Endometrium (tissue), 2 donors: ENCODE measurements at regions not wholly inside any gene's neighbourhood (a gene's known extent, or its start where the extent isn't known, plus 50 kb on each side); places are given as distances from the start of the nearest gene placed in this dataset.

Experiments used
- FAIRE-seq: peaks from 2 replicates; lab custom pipeline; 2012; peaks lifted over from hg19 to GRCh38; lab: Jason Lieb, UNC
- donor health status: control.
- donor health status: control.

DNA sequence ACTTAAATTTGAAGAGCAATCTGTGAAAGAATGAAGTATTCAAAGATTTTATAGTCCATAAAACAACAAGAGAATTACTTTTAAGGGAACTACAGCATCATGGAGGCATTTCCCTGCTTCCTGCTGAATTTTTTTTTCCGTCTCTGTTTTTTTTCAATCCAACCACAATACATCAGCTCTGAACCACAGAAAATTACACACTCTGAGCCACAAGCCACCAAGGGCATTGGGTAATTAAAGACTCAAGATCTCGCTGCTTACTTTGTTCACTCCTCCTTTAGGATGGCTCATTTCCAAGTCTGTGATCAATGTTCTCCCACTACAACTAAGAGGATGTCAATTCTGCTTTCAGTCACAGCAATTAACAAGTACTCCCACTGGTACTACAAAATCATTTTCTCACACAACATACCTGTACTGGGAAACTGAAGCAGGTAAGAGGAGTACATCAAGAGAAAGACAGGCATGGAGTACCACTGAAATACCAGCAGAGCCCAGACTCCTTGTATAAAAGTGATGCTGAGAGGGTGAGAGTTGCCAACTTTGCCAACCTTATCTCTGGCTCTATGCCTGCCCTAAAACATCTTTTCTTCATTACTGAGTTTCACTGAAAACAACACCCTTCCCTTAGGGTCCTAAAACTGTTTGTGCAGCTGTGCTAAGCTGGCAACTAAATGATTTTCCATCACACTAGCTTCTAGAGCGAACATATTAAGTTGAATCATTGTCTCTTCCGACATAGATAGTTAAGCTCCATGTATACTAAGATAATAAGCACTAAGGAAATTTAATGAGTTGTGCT is 105.8 kb upstream of the MAGEB18 start:
- FAIRE-seq: no peak

GRCh38 chrX:26037367-26037766 is 100.8 kb upstream of the MAGEB18 start:
- no peak for FAIRE-seq

GRCh38 chrX:26050099-26050498 is 88.0 kb upstream of the MAGEB18 start:
- no peak for FAIRE-seq

- FAIRE-seq: no peak
Observed at GRCh38 chrX:26070882-26071281, 67.3 kb upstream of the MAGEB18 start.

DNA sequence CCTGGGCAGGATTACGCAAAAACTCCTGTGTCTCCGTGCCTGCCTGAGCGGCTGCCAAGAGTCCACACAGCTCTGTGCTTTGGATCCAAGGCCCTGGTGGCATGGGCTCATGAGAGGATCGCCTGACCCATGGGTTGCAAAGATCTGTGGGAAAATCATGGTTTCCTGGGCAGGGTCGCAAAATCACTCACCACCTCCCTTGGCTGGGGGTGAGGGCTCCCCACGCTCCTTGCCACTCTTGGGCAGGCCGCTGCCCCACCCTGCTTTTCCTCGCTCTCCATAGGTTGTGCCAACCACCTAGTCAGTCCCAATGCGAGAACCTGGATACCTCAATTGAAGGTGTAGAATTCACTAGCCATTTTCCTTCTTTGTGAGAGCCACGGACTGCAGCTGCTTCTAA is 66.5 kb upstream of the MAGEB18 start:
- no peak for FAIRE-seq

DNA sequence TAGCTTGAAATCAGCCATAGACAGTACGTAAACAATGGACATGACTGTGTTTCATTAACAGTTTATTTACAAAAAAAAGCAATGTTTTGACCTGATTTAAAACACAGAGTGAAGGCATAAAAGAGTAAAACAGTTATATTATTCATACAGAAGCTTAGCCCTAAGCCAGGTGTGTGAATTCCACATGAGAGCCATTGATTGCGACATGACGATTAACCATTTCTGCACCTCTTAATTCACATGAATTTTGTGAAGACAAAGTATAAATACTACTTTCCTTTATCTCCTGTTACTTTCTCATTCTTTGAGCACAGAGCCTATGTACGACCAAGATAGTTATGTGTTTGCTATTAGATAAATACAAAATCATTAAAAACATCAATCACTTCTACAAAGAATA is 55.0 kb upstream of the MAGEB18 start:
- FAIRE-seq: no peak
